Jurkat, Clone E6-1 (cell line): ENCODE measurements at regions not wholly inside any gene's neighbourhood (a gene's known extent, or its start where the extent isn't known, plus 50 kb on each side); places are given as distances from the start of the nearest gene placed in this dataset.
A peak's percentile ranks its signal among the peaks of the same experiment; 100 is the strongest.

ENCODE experiments used
- DNase-seq: peaks from one replicate; pipeline ENCODE4 v3.0.0-alpha.2; 2011; ENCODE audit warnings: low read depth, low spot score
- H3K4me3 ChIP-seq: 2 replicates; pipeline ENCODE4 v1.5.1; 2011; ENCODE audit warnings: mild to moderate bottlenecking, low read length, control low read depth, moderate library complexity

DNA sequence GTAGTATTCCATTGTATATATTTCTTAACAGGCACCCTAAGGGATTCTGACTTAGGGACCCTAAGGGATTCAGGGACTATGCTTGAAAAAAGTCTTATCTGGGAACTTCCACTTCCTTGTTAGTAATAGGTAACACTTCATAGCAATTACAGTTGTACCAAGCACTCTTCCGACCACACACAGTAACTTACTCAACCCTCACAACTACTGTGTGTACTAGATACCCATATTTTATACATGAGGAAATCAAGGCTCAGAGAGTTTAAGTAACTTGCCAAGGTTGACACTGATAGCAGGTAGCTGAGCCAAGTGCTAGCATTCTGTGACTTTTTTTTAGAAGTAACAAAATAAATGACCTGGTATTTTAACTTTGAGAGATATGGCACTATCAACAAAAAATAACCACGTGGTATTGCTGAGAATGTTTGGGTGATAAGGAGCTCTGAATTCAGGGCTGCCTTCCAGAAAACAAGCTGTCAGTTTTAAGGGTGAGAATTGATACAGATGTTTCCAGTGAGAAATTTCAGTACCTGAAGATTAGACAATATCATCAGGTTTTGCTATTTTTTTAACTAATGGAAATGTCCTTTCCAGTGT is 210.3 kb upstream of the SUCLG2 start:
- no peak for DNase-seq
- H3K4me3 ChIP-seq = no peak overlapping the region

- peak; percentile 24 for DNase-seq
- H3K4me3 ChIP-seq = no peak overlapping the region
These were observed 209.5 kb upstream of the SUCLG2 start for GRCh38 chr3:67863869-67864268.

DNA sequence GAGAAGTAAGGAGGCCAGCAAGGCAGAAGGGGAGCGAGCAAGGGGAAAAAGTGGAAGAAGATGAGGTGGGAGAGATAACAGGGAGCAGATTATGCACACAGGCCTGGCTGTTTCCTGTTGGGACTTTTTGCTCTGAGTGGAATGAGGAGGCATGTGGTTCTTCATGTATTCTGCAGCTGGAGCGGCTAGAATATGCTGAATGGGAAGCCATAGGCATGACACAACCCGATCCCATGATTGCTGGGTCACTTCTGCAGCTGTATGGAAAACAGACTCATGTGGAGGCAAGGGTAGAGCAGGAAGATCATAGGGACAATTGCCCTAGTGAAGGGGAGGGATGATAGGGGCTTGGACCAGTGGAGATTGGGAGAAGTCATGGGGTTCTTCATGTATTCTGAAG is 206.0 kb upstream of the SUCLG2 start:
- DNase-seq = no peak
- H3K4me3 ChIP-seq = no peak overlapping the region

DNA sequence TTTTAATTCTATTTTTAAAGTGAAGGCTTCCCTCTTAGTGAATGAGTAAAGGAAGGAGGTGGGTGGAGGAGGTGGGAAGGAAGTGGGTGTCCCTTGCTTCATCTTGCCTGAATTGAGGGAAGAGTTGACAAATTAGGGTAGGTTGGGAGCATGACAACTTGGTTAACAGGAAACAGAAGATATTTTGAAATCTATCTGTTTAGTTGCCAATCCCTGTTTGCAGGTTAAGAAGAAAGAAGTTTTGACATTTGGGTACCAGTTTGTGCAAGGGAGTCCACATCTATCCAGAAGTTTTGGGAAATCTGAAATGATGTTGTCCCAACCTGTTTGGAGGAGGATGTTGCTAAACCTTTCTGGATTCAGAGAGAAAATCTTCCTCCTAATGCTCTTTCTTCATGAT is 204.1 kb upstream of the SUCLG2 start:
- DNase-seq = no peak

GRCh38 chr3:67856718-67857117 is 202.3 kb upstream of the SUCLG2 start:
- no peak for DNase-seq
- no peak overlapping the region for H3K4me3 ChIP-seq

More for the DNA sequence above, 204.1 kb upstream of the SUCLG2 start:
- H3K4me3 ChIP-seq = no peak overlapping the region

DNA sequence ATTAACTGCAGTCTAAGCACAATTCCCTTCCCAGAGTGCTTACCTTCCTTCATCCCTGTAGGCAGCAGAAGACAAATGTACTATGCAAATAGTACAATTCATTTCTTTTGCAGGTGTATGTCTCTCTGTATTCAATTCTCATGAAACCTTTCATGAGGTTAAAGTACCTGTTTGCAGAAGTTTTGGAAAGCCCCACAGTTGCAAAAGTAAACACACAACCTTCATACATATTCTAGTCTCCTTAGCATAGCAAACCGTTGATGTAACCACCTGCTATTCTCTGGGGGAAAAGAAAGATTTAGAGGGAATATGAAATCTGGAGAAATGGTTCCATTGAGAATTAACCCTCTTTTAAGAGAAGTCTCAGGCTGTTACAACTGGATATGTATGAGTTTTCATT is 200.3 kb upstream of the SUCLG2 start:
- H3K4me3 ChIP-seq = no peak overlapping the region
- no peak for DNase-seq

DNA sequence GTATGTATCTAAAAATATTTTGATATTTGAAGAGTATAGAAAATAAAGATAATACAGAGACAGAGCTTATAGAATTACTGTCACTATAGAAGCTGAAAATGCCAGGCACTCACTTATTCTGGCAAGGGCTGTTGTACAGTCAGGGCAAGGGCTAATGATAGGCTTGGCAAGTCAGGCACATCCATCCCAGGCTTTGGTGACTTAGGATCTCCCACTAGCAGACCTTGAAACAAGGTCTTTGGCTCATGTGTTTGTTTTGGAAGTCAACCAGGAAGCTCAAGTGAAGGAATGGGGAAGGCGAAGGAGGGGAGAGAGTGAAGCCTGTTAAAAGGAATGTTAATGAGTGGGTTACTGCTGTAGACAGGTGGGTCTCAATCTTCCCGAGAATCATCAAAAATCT is 199.1 kb upstream of the SUCLG2 start:
- no peak overlapping the region for H3K4me3 ChIP-seq

DNA sequence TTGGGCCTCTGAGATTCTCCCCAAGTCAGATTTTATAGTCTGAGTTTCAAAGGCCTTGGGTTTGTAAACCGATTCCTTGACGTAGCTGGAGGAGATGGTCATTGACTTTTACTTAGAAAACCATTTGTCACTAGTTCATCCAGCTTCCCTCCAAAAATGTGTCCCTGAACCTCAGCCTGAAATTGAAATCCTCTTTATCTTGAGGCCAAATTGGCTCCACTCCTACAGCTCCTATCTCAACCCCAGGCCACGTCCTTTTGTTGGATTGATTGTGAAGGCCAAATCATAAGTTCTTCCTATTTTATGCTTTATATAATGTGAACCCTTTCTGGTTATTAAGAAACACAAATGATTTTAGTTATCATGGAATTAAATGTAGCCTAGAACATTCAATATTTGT is 193.9 kb upstream of the SUCLG2 start:
- DNase-seq = no peak
- no peak overlapping the region for H3K4me3 ChIP-seq

More for the DNA sequence above, 199.1 kb upstream of the SUCLG2 start:
- no peak for DNase-seq

DNA sequence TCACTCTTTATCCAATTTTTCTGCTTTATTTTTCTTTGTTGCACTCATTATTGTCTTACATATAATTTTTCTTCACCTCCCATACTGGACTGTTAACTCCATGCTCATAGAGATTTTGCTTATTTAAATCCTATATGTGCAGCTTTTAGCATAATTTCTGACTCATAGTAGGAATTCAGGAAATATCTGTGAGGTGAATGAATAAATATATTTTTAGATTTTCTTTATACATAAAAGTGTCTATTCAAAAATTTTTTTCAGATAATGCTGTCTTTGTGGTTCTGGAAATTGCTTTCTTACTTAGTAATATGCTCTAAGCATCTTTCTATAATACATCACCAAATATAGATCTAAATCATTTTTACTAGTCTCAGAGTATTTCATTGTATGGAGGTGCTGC is 191.8 kb upstream of the SUCLG2 start:
- H3K4me3 ChIP-seq = no peak overlapping the region
- DNase-seq = no peak

DNA sequence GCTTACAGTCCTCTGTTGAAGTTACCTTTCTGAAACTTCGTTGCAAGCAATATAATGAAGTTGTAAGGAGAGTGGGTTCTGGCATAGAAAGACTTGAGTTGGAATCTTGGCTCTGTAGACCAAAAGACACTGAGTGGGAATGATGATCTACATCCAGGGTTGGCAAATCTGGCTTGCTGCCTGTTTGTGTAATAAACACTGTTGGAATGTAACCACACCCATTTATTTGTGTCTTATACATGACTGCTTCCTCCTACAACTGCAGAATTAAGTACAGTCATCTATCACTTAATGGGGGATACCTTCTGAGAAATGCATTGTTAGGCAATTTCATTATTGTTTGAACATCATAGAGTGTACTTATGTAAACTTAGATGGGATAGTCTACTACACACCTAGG is 178.4 kb upstream of the SUCLG2 start:
- DNase-seq = no peak

DNA sequence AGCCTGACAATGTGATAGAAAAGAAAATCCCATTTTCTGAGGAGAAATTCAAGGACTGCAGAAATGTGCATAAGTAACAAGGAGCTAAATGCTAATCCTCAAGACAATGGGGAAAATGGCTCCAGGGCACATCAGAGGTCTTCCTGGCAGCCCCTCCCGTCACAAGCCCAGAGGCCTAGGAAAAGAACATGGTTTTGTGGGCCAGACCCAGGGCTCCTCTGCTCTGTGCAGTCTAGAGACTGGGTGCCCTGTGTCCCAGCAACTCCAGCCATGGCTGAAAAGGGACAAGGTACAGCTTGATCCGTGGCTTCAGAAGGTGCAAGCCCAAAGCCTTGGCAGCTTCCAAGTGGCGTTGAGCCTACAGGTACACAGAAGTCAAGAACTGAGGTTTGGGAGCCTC is 176.8 kb upstream of the SUCLG2 start:
- no peak for DNase-seq
- H3K4me3 ChIP-seq = no peak overlapping the region

More for the DNA sequence above, 178.4 kb upstream of the SUCLG2 start:
- no peak overlapping the region for H3K4me3 ChIP-seq

- H3K4me3 ChIP-seq = no peak overlapping the region
- no peak for DNase-seq
These were observed 174.1 kb upstream of the SUCLG2 start for GRCh38 chr3:67828486-67829010.

- no peak for DNase-seq
- no peak overlapping the region for H3K4me3 ChIP-seq
These were observed 166.7 kb upstream of the SUCLG2 start for GRCh38 chr3:67821135-67821534.

DNA sequence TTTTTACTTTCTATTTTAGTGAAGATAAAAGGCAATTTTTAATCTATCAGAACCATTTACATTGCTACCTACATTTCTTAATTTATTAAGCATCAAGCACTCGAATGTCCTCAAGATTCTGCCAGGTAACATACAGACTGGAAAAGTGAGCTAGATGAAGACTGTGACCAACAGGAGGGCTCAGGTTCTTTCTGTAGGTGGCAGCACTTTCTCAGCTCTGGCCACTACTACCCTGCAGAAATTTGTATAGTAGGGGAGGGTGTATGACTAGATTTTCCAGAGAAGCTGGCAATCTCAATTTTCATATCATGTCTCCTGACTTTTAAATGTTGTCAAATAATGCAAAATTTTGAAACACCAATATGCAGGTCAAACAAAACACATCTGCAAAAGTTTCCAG is 165.0 kb upstream of the SUCLG2 start:
- no peak overlapping the region for H3K4me3 ChIP-seq
- DNase-seq = no peak

DNA sequence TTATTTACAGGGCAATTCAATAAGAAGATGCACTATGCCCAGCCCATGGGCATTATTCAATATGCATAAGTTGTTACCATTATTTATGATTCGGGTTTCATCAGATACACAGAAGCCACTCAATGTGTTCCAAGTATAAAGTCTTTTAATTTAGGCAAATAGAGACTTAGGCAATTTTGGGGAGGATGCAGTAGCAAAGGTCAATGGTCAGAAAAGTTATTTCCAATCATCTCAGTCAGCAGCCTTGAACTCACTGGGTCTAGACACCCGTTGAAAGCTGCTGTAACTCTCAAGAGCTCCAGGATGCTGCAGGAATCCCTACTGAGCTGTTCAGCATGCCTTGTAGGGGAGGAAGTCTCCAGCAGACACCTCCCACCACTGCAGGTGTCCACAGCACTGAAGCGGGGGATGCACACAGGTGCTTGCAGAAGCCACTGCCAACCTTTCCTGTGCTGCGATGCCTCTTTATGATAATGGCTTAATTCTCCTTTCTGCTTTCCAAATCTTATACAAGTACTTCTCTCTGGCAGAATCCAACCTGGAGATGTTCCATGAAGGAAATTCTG is 155.0 kb upstream of the SUCLG2 start:
- DNase-seq = no peak
- no peak overlapping the region for H3K4me3 ChIP-seq

GRCh38 chr3:67808906-67809305 is 154.5 kb upstream of the SUCLG2 start:
- no peak for DNase-seq
- H3K4me3 ChIP-seq = no peak overlapping the region

- no peak overlapping the region for H3K4me3 ChIP-seq
- DNase-seq = no peak
These were observed 150.2 kb upstream of the SUCLG2 start for GRCh38 chr3:67804578-67804977.

- H3K4me3 ChIP-seq = no peak overlapping the region
- no peak for DNase-seq
These were observed 149.7 kb upstream of the SUCLG2 start for GRCh38 chr3:67804089-67804488.

GRCh38 chr3:67798412-67798811 is 144.0 kb upstream of the SUCLG2 start:
- no peak for DNase-seq

GRCh38 chr3:67791620-67792019 is 137.2 kb upstream of the SUCLG2 start:
- DNase-seq = no peak
- no peak overlapping the region for H3K4me3 ChIP-seq

More at GRCh38 chr3:67798412-67798811, 144.0 kb upstream of the SUCLG2 start:
- H3K4me3 ChIP-seq = no peak overlapping the region

DNA sequence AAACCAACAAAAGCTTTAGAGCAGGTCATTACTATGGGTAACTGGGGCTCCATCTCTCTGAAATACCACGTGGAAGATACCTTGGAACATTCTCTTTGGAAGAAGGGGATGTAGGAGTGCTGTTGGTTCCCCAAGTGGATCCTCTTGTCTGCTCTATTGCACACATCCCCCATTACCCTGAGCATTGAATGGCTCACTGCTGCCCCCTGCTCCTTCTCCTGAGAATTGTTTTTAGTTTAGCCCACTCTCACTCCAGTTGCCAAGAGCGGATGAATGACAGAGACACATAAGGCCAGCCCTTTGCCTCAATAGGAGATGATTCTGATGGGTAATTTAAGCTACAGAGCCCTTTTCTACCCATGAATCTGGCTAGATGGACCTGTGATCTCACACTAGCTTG is 135.6 kb upstream of the SUCLG2 start:
- H3K4me3 ChIP-seq = no peak overlapping the region
- peak; percentile 58 for DNase-seq
